ENCODE measurements at regions not wholly inside any gene's neighbourhood (a gene's known extent, or its start where the extent isn't known, plus 50 kb on each side); places are given as distances from the start of the nearest gene placed in this dataset.

DNA sequence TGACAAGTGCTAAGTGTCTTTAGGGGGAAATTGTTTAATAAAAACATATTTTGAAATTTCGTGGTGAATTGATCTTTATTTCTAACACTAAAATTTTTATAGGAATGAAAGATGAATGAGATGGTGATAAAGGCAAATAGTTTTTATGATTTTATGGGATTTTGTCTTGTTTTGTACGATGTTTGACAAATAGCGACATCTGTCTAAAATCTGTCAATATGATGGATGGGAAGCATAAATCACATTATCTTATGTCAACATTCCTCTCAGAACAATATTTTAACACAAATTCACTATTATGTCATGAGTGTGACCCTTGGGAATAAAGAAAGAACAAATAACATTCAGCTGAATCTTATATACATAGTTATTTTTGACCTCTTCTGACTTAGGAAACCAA lies 852.0 kb upstream of the CDH6 start (continued):
- TF ChIP-seq, protein P1, sequence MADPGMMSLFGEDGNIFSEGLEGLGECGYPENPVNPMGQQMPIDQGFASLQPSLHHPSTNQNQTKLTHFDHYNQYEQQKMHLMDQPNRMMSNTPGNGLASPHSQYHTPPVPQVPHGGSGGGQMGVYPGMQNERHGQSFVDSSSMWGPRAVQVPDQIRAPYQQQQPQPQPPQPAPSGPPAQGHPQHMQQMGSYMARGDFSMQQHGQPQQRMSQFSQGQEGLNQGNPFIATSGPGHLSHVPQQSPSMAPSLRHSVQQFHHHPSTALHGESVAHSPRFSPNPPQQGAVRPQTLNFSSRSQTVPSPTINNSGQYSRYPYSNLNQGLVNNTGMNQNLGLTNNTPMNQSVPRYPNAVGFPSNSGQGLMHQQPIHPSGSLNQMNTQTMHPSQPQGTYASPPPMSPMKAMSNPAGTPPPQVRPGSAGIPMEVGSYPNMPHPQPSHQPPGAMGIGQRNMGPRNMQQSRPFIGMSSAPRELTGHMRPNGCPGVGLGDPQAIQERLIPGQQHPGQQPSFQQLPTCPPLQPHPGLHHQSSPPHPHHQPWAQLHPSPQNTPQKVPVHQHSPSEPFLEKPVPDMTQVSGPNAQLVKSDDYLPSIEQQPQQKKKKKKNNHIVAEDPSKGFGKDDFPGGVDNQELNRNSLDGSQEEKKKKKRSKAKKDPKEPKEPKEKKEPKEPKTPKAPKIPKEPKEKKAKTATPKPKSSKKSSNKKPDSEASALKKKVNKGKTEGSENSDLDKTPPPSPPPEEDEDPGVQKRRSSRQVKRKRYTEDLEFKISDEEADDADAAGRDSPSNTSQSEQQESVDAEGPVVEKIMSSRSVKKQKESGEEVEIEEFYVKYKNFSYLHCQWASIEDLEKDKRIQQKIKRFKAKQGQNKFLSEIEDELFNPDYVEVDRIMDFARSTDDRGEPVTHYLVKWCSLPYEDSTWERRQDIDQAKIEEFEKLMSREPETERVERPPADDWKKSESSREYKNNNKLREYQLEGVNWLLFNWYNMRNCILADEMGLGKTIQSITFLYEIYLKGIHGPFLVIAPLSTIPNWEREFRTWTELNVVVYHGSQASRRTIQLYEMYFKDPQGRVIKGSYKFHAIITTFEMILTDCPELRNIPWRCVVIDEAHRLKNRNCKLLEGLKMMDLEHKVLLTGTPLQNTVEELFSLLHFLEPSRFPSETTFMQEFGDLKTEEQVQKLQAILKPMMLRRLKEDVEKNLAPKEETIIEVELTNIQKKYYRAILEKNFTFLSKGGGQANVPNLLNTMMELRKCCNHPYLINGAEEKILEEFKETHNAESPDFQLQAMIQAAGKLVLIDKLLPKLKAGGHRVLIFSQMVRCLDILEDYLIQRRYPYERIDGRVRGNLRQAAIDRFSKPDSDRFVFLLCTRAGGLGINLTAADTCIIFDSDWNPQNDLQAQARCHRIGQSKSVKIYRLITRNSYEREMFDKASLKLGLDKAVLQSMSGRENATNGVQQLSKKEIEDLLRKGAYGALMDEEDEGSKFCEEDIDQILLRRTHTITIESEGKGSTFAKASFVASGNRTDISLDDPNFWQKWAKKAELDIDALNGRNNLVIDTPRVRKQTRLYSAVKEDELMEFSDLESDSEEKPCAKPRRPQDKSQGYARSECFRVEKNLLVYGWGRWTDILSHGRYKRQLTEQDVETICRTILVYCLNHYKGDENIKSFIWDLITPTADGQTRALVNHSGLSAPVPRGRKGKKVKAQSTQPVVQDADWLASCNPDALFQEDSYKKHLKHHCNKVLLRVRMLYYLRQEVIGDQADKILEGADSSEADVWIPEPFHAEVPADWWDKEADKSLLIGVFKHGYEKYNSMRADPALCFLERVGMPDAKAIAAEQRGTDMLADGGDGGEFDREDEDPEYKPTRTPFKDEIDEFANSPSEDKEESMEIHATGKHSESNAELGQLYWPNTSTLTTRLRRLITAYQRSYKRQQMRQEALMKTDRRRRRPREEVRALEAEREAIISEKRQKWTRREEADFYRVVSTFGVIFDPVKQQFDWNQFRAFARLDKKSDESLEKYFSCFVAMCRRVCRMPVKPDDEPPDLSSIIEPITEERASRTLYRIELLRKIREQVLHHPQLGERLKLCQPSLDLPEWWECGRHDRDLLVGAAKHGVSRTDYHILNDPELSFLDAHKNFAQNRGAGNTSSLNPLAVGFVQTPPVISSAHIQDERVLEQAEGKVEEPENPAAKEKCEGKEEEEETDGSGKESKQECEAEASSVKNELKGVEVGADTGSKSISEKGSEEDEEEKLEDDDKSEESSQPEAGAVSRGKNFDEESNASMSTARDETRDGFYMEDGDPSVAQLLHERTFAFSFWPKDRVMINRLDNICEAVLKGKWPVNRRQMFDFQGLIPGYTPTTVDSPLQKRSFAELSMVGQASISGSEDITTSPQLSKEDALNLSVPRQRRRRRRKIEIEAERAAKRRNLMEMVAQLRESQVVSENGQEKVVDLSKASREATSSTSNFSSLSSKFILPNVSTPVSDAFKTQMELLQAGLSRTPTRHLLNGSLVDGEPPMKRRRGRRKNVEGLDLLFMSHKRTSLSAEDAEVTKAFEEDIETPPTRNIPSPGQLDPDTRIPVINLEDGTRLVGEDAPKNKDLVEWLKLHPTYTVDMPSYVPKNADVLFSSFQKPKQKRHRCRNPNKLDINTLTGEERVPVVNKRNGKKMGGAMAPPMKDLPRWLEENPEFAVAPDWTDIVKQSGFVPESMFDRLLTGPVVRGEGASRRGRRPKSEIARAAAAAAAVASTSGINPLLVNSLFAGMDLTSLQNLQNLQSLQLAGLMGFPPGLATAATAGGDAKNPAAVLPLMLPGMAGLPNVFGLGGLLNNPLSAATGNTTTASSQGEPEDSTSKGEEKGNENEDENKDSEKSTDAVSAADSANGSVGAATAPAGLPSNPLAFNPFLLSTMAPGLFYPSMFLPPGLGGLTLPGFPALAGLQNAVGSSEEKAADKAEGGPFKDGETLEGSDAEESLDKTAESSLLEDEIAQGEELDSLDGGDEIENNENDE (IDR thresholded peaks at IDR 0.05; ENCODE audit: insufficient replicate concordance, low read length): no peak
- no peak for TF ChIP-seq NRF1 (IDR thresholded peaks at IDR 0.05; ENCODE audit: low read depth, low read length)
- no peak for TF ChIP-seq TAF1 (IDR thresholded peaks at IDR 0.05; ENCODE audit: low read depth, low read length)
- TF ChIP-seq USF2 (IDR thresholded peaks at IDR 0.05; ENCODE audit: low read length): no peak
- TF ChIP-seq RBBP5 (IDR thresholded peaks at IDR 0.05; ENCODE audit: borderline replicate concordance, low read depth, low read length): no peak
- TF ChIP-seq TEAD4 (IDR thresholded peaks at IDR 0.05; ENCODE audit: low read depth, low read length): no peak
- TF ChIP-seq SP4 (IDR thresholded peaks at IDR 0.05; ENCODE audit: low read length): no peak
- TF ChIP-seq RFX5 (IDR thresholded peaks at IDR 0.05; ENCODE audit: borderline replicate concordance, low read depth, low read length): no peak
- no peak for TF ChIP-seq HDAC6 (IDR thresholded peaks at IDR 0.05; ENCODE audit: low read depth, low read length)
- TF ChIP-seq JUND (IDR thresholded peaks at IDR 0.05; ENCODE audit: low read length): no peak

Data from H1 (cell line).